ENCODE measurements at regions not wholly inside any gene's neighbourhood (a gene's known extent, or its start where the extent isn't known, plus 50 kb on each side); places are given as distances from the start of the nearest gene placed in this dataset.

- ChIA-PET POLR2A (no interaction called here), CTCF (no interaction called here)
- TF ChIP-seq ZNF366 (tag by site-specific recombination; conservative IDR thresholded peaks at IDR 0.05) (no peak), ZNF561 (tag by site-specific recombination; IDR thresholded peaks at IDR 0.05; ENCODE audit: borderline replicate concordance) (no peak), ZNF843 (tag by site-specific recombination; IDR thresholded peaks at IDR 0.05) (no peak), ZNF670 (tag by site-specific recombination; IDR thresholded peaks at IDR 0.05; ENCODE audit: low read depth) (no peak), ZNF221 (tag by site-specific recombination; IDR thresholded peaks at IDR 0.05; ENCODE audit: borderline replicate concordance) (no peak), ZBTB11 (tag by site-specific recombination; conservative IDR thresholded peaks at IDR 0.05; ENCODE audit: low read depth) (no peak), ZNF585B (tag by site-specific recombination; IDR thresholded peaks at IDR 0.05) (no peak), GLIS1 (tag by site-specific recombination; IDR thresholded peaks at IDR 0.05) (no peak), ZNF214 (tag by site-specific recombination; IDR thresholded peaks at IDR 0.05; ENCODE audit: borderline replicate concordance) (no peak), ZNF776 (tag by site-specific recombination; IDR thresholded peaks at IDR 0.05; ENCODE audit: borderline replicate concordance) (no peak), ZNF555 (tag by site-specific recombination; conservative IDR thresholded peaks at IDR 0.05) (no peak), ZNF660 (tag by site-specific recombination; IDR thresholded peaks at IDR 0.05) (no peak), KLF9 (tag by site-specific recombination; IDR thresholded peaks at IDR 0.05; ENCODE audit: low read depth) (no peak), ZNF350 (tag by site-specific recombination; IDR thresholded peaks at IDR 0.05) (no peak), ZNF2 (tag by site-specific recombination; IDR thresholded peaks at IDR 0.05) (no peak), FEZF1 (tag by site-specific recombination; IDR thresholded peaks at IDR 0.05) (no peak), ZNF416 (tag by site-specific recombination; IDR thresholded peaks at IDR 0.05) (no peak), ZNF18 (tag by site-specific recombination; IDR thresholded peaks at IDR 0.05) (no peak), ELK4 (IDR thresholded peaks at IDR 0.05; ENCODE audit: borderline replicate concordance, low read depth, low read length) (no peak), BCL11A (tag by site-specific recombination; IDR thresholded peaks at IDR 0.05; ENCODE audit: low read depth) (no peak)
- no peaks in the 10 kb centered on the region for H3K9me3 ChIP-seq (ENCODE audit: control insufficient read depth, insufficient read depth, low read depth, low read length)
- H3K36me3 ChIP-seq (ENCODE audit: control insufficient read depth in 2 of 2, insufficient read depth in 1 of 2, low read length in 2 of 2), result no peaks in the 10 kb centered on the region
- H3K27ac ChIP-seq (ENCODE audit: extremely low read depth, low read depth, low read length), result no peak overlapping the region
- H3K4me1 ChIP-seq (ENCODE audit: control insufficient read depth, insufficient read depth, low read length), result no peaks in the 10 kb centered on the region
- H3K4me3 ChIP-seq (ENCODE audit: low read depth, low read length), result no peak overlapping the region
Measured at GRCh38 chr16:6966925-6967324, 365.7 kb upstream of the RBFOX1 start.

- Histone ChIP-seq H3K4me1 (ENCODE audit: control insufficient read depth, insufficient read depth, low read length) (no peaks in the 10 kb centered on the region), H3K4me3 (ENCODE audit: low read depth, low read length) (no peak overlapping the region), H3K27ac (ENCODE audit: extremely low read depth, low read depth, low read length) (no peak overlapping the region), H3K9me3 (ENCODE audit: control insufficient read depth, insufficient read depth, low read depth, low read length) (no peaks in the 10 kb centered on the region), H3K36me3 (ENCODE audit: control insufficient read depth in 2 of 2, insufficient read depth in 1 of 2, low read length in 2 of 2) (no peaks in the 10 kb centered on the region)
- CTCF ChIA-PET, result no interaction called here
- POLR2A ChIA-PET, result no interaction called here
- TF ChIP-seq ZNF626 (tag by site-specific recombination; IDR thresholded peaks at IDR 0.05) (no peak), ZNF121 (tag by site-specific recombination; IDR thresholded peaks at IDR 0.05) (no peak), ZNF140 (tag by site-specific recombination; IDR thresholded peaks at IDR 0.05) (no peak), ZNF366 (tag by site-specific recombination; conservative IDR thresholded peaks at IDR 0.05) (no peak), ZSCAN30 (tag by site-specific recombination; IDR thresholded peaks at IDR 0.05) (no peak), ZNF513 (tag by site-specific recombination; IDR thresholded peaks at IDR 0.05) (no peak), EGR2 (tag by site-specific recombination; IDR thresholded peaks at IDR 0.05; ENCODE audit: low read depth) (no peak), ATF2 (tag by site-specific recombination; IDR thresholded peaks at IDR 0.05; ENCODE audit: low read depth) (no peak)
Measured at GRCh38 chr16:6964679-6965078, 368.0 kb upstream of the RBFOX1 start.

Data from HEK293 (cell line).